Activated naive CD4-positive, alpha-beta T cell treated with anti-CD3 and anti-CD28 coated beads, Interleukin-2, amount 50 U/mL, for 24 hours (primary cell): ENCODE measurements at regions not wholly inside any gene's neighbourhood (a gene's known extent, or its start where the extent isn't known, plus 50 kb on each side); places are given as distances from the start of the nearest gene placed in this dataset.

Source experiments
- H3K27ac Mint-ChIP-seq: one replicate; pipeline ENCODE4 v1.8.0; 2021; ENCODE audit warnings: mild to moderate bottlenecking, mixed read lengths
- H3K27me3 Mint-ChIP-seq: one replicate; pipeline ENCODE4 v1.8.0; 2021; ENCODE audit warnings: mixed read lengths
- H3K36me3 Mint-ChIP-seq: one replicate; pipeline ENCODE4 v1.8.0; 2021; ENCODE audit warnings: mixed read lengths
- H3K4me1 Mint-ChIP-seq: one replicate; pipeline ENCODE4 v1.8.0; 2021; ENCODE audit warnings: mixed read lengths
- H3K4me3 Mint-ChIP-seq: one replicate; pipeline ENCODE4 v1.8.0; 2021; ENCODE audit warnings: mild to moderate bottlenecking, mixed read lengths
- H3K9me3 Mint-ChIP-seq: one replicate; pipeline ENCODE4 v1.8.0; 2021; ENCODE audit warnings: mixed read lengths

DNA sequence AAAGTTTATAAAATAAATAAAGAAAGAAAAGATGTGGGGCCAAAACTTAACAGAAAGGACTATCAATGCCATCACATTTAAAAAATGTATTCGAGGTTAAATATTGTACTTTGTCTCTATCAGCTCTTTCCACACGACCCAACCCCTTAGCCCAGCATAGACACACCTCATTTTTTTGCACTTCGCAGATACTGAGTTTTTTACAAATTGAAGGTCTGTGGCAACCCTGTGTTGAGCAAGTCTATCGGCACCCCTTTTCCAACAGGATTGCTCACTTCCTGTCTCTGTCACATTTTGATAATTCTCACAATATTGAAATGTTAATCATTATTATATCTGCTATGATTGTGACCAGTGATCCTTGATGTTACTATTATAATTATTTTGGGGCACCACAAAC is 151.6 kb upstream of the TBX20 start:
- Mint-ChIP-seq H3K36me3 (no peaks in the 10 kb centered on the region), H3K9me3 (no peaks in the 10 kb centered on the region), H3K4me1 (no peaks in the 10 kb centered on the region), H3K4me3 (no peak overlapping the region), H3K27me3 (peaks cover 5% of the 10 kb centered on the region), H3K27ac (no peak overlapping the region)

GRCh38 chr7:35401217-35401879 is 147.4 kb upstream of the TBX20 start:
- H3K9me3 Mint-ChIP-seq, result no peaks in the 10 kb centered on the region
- no peaks in the 10 kb centered on the region for H3K4me1 Mint-ChIP-seq

DNA sequence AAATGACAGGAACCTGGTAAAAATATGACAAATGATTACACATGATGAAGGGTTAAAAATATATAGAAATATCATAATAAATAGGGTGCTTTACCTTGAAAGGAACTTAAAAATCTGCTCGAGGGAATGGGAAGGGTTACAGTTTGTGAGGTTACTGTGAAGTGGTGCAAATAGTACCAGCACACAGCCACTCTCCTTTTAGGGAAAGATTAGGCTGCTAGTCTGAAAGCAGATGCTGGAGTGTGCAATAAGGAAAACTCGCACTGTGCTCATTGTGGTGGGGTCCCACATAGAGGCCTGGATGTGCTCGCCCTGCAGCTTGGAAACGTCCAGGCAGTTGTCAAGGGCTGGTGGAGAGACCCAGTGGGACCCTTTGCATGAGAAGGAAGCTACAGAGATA is 145.9 kb upstream of the TBX20 start:
- H3K4me3 Mint-ChIP-seq, result no peak overlapping the region
- H3K4me1 Mint-ChIP-seq, result no peaks in the 10 kb centered on the region
- no peaks in the 10 kb centered on the region for H3K27me3 Mint-ChIP-seq
- no peaks in the 10 kb centered on the region for H3K36me3 Mint-ChIP-seq
- H3K9me3 Mint-ChIP-seq, result no peaks in the 10 kb centered on the region
- H3K27ac Mint-ChIP-seq, result no peak overlapping the region

More at GRCh38 chr7:35401217-35401879, 147.4 kb upstream of the TBX20 start:
- Mint-ChIP-seq H3K27me3 (no peaks in the 10 kb centered on the region), H3K4me3 (no peak overlapping the region), H3K27ac (no peak overlapping the region), H3K36me3 (no peaks in the 10 kb centered on the region)

DNA sequence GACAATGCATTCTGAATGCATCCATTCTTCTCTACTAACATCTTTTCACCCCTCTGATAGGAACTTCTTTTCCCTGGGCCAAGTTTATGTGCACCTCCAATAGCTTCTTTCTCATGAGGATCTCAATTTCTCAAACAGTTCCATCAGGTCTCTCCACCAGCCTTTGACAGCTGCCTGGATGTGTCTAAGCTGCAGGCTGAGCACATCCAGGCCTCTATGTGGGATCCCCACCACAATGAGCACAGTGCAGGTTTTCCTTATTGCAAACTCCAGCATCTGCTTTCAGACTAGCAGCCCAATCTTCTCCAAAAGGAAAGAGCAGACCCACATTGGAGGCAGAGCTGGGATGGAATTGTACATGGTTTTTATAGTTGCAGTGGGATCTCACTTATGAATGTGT is 145.3 kb upstream of the TBX20 start:
- no peaks in the 10 kb centered on the region for H3K36me3 Mint-ChIP-seq
- H3K9me3 Mint-ChIP-seq, result no peaks in the 10 kb centered on the region
- no peak overlapping the region for H3K4me3 Mint-ChIP-seq
- H3K27ac Mint-ChIP-seq, result no peak overlapping the region
- no peaks in the 10 kb centered on the region for H3K4me1 Mint-ChIP-seq
- H3K27me3 Mint-ChIP-seq, result no peaks in the 10 kb centered on the region

GRCh38 chr7:35398518-35398917 is 144.6 kb upstream of the TBX20 start:
- H3K27me3 Mint-ChIP-seq, result no peaks in the 10 kb centered on the region
- no peaks in the 10 kb centered on the region for H3K36me3 Mint-ChIP-seq
- no peak overlapping the region for H3K4me3 Mint-ChIP-seq
- H3K9me3 Mint-ChIP-seq, result no peaks in the 10 kb centered on the region
- no peak overlapping the region for H3K27ac Mint-ChIP-seq
- H3K4me1 Mint-ChIP-seq, result no peaks in the 10 kb centered on the region

DNA sequence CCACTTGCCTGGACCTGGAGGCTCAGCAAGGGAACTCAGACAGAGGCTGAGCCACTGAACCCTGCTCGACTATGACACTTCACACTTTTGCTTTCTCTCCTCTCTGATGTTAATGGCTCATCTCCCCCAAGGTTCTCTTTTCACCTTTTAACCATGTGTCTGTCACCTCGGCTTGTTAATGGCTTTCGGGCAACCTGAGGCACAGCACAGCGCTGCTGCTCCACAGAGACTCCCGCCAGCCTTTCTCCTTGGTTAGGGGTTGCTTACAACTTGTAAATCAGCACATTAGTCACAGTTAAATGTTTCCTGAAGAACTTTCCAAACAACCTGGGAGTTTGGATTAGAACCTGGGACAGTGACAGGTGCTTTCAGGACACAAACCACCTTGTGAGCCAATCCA is 136.2 kb upstream of the TBX20 start:
- no peak overlapping the region for H3K27ac Mint-ChIP-seq
- no peaks in the 10 kb centered on the region for H3K36me3 Mint-ChIP-seq
- H3K4me1 Mint-ChIP-seq, result no peaks in the 10 kb centered on the region
- H3K9me3 Mint-ChIP-seq, result no peaks in the 10 kb centered on the region
- peaks cover 2% of the 10 kb centered on the region for H3K27me3 Mint-ChIP-seq
- H3K4me3 Mint-ChIP-seq, result no peak overlapping the region

GRCh38 chr7:35389636-35390035 is 135.7 kb upstream of the TBX20 start:
- no peaks in the 10 kb centered on the region for H3K36me3 Mint-ChIP-seq
- peaks cover 2% of the 10 kb centered on the region for H3K27me3 Mint-ChIP-seq
- H3K9me3 Mint-ChIP-seq, result no peaks in the 10 kb centered on the region
- no peak overlapping the region for H3K4me3 Mint-ChIP-seq
- no peak overlapping the region for H3K27ac Mint-ChIP-seq
- H3K4me1 Mint-ChIP-seq, result no peaks in the 10 kb centered on the region

- Mint-ChIP-seq H3K36me3 (no peaks in the 10 kb centered on the region), H3K27ac (no peak overlapping the region), H3K9me3 (no peaks in the 10 kb centered on the region), H3K27me3 (peaks cover 5% of the 10 kb centered on the region), H3K4me1 (no peaks in the 10 kb centered on the region), H3K4me3 (no peak overlapping the region)
Measured at GRCh38 chr7:35386816-35387706, 133.2 kb upstream of the TBX20 start.

- Mint-ChIP-seq H3K36me3 (no peaks in the 10 kb centered on the region), H3K4me1 (no peaks in the 10 kb centered on the region), H3K9me3 (no peaks in the 10 kb centered on the region), H3K27me3 (peaks cover 5% of the 10 kb centered on the region), H3K27ac (no peak overlapping the region), H3K4me3 (no peak overlapping the region)
Measured at GRCh38 chr7:35386082-35386815, 132.3 kb upstream of the TBX20 start.

GRCh38 chr7:35384761-35385700 is 131.1 kb upstream of the TBX20 start:
- no peak overlapping the region for H3K27ac Mint-ChIP-seq
- no peaks in the 10 kb centered on the region for H3K9me3 Mint-ChIP-seq
- no peaks in the 10 kb centered on the region for H3K36me3 Mint-ChIP-seq
- H3K4me1 Mint-ChIP-seq, result no peaks in the 10 kb centered on the region
- H3K27me3 Mint-ChIP-seq, result peaks cover 8% of the 10 kb centered on the region
- H3K4me3 Mint-ChIP-seq, result no peak overlapping the region

DNA sequence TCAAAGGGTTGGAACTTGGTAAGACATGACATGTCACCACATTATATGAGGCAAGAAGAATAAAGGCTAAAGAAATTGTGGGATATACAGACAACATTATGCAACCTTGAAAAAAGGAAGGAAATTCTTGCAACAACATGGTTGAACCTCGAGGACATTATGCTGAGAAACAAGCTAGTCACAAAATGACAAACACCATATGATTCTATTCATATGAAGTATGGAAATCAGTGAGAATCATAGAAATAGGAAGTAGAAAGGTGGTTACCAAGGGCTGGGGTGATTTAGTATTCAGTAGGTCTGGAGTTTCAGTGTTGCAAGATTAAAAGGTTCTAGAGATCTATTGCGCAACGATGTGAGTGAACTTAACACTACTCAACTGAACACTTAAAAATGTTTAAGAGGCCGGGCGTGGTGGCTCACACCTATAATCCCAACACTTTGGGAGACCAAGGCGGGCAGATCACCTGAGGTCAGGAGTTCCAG is 126.9 kb upstream of the TBX20 start:
- H3K4me1 Mint-ChIP-seq, result no peaks in the 10 kb centered on the region
- peaks cover 11% of the 10 kb centered on the region for H3K27me3 Mint-ChIP-seq
- no peak overlapping the region for H3K27ac Mint-ChIP-seq
- no peaks in the 10 kb centered on the region for H3K36me3 Mint-ChIP-seq
- no peaks in the 10 kb centered on the region for H3K9me3 Mint-ChIP-seq
- no peak overlapping the region for H3K4me3 Mint-ChIP-seq

GRCh38 chr7:35379481-35379880 is 125.6 kb upstream of the TBX20 start:
- Mint-ChIP-seq H3K27me3 (peaks cover 11% of the 10 kb centered on the region), H3K4me1 (no peaks in the 10 kb centered on the region), H3K36me3 (no peaks in the 10 kb centered on the region), H3K27ac (no peak overlapping the region), H3K9me3 (peaks cover 5% of the 10 kb centered on the region), H3K4me3 (no peak overlapping the region)

- Mint-ChIP-seq H3K9me3 (peaks cover 11% of the 10 kb centered on the region), H3K4me1 (no peaks in the 10 kb centered on the region), H3K36me3 (no peaks in the 10 kb centered on the region), H3K27ac (no peak overlapping the region), H3K27me3 (peaks cover 5% of the 10 kb centered on the region), H3K4me3 (no peak overlapping the region)
Measured at GRCh38 chr7:35375516-35375915, 121.6 kb upstream of the TBX20 start.

DNA sequence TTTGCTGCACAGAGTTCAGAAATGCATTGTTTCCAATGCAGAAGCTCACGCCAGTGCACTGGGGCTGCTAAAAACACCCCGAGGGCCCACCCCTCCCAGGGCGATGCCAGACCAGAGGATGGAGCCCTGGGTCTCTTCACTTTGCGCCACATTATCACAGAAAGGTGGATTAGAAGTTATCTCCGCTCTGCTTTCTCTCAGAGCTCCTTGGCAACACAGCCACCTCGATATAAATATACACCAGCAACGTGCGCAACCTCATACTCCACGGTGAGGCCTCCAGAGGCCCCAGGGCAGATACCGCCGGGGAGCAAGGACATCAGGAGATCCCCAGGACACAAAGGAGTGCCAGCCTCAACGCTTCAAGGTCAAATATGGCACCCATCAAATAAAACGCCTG is 121.0 kb upstream of the TBX20 start:
- H3K4me3 Mint-ChIP-seq, result no peak overlapping the region
- H3K4me1 Mint-ChIP-seq, result no peaks in the 10 kb centered on the region
- peaks cover 11% of the 10 kb centered on the region for H3K9me3 Mint-ChIP-seq
- H3K27ac Mint-ChIP-seq, result no peak overlapping the region
- H3K27me3 Mint-ChIP-seq, result peaks cover 4% of the 10 kb centered on the region
- H3K36me3 Mint-ChIP-seq, result no peaks in the 10 kb centered on the region

DNA sequence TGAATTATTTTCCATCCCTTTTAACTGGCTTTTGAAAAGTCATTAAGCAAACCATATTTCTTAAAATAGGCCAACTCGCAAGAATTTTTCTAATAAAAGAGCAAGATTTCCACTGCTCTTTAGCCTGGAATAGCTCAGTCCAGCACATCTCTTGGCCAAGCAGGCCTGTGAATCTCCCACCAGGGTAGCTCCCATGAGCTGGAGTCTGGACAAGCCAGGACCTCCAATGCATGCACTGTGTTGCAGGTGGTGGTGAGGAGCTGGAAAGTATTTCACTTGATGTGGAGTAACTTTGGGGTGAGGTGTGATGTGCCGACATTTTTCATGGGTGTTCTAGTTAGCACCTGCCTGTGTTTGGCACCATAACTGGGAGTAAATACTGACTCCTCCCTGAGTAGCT is 117.3 kb upstream of the TBX20 start:
- Mint-ChIP-seq H3K27ac (no peak overlapping the region), H3K9me3 (peaks cover 11% of the 10 kb centered on the region), H3K36me3 (no peaks in the 10 kb centered on the region), H3K27me3 (peaks cover 1% of the 10 kb centered on the region), H3K4me3 (no peak overlapping the region), H3K4me1 (no peaks in the 10 kb centered on the region)
